ENCODE measurements at regions not wholly inside any gene's neighbourhood (a gene's known extent, or its start where the extent isn't known, plus 50 kb on each side); places are given as distances from the start of the nearest gene placed in this dataset.

GRCh38 chr6:21469213-21469612, 124.3 kb upstream of the SOX4 start:
- peaks cover 2% of the 10 kb centered on the region for H3K27me3 Mint-ChIP-seq (ENCODE audit: insufficient read depth)
- peaks cover 7% of the 10 kb centered on the region for H3K9me3 ChIP-seq (ENCODE audit: control insufficient read depth, low read length)
- H3K36me3 Mint-ChIP-seq (ENCODE audit: low read depth): no peaks in the 10 kb centered on the region
- H3K4me1 ChIP-seq (ENCODE audit: control insufficient read depth, insufficient read depth, low read length): peaks cover 5% of the 10 kb centered on the region
- no peaks in the 10 kb centered on the region for H3K36me3 ChIP-seq (ENCODE audit: control insufficient read depth, insufficient read depth, low read length)
- no peak overlapping the region for H3K4me3 ChIP-seq (ENCODE audit: low read length)
- no peak overlapping the region for H3K27ac Mint-ChIP-seq
- peaks cover 11% of the 10 kb centered on the region for H3K9me3 Mint-ChIP-seq
- no peak overlapping the region for H3K27ac ChIP-seq (ENCODE audit: low read depth, low read length)
- no peaks in the 10 kb centered on the region for H3K27me3 ChIP-seq (ENCODE audit: control insufficient read depth, insufficient read depth, low read length, poor library complexity, severe bottlenecking)
- DNase-seq: no peak
- 97 to 100% methylated on average over 3 of the region's 3 CpGs for WGBS, 2 experiments (ENCODE audit: insufficient coverage in 1 of 2, insufficient read length in 1 of 2)
- no peak overlapping the region for H3K9ac ChIP-seq (ENCODE audit: extremely low read depth, low read length, poor library complexity, severe bottlenecking)
- peaks cover 20% of the 10 kb centered on the region for H3K4me1 Mint-ChIP-seq
- H3K4me3 Mint-ChIP-seq: no peak overlapping the region
- TF ChIP-seq, protein P1, sequence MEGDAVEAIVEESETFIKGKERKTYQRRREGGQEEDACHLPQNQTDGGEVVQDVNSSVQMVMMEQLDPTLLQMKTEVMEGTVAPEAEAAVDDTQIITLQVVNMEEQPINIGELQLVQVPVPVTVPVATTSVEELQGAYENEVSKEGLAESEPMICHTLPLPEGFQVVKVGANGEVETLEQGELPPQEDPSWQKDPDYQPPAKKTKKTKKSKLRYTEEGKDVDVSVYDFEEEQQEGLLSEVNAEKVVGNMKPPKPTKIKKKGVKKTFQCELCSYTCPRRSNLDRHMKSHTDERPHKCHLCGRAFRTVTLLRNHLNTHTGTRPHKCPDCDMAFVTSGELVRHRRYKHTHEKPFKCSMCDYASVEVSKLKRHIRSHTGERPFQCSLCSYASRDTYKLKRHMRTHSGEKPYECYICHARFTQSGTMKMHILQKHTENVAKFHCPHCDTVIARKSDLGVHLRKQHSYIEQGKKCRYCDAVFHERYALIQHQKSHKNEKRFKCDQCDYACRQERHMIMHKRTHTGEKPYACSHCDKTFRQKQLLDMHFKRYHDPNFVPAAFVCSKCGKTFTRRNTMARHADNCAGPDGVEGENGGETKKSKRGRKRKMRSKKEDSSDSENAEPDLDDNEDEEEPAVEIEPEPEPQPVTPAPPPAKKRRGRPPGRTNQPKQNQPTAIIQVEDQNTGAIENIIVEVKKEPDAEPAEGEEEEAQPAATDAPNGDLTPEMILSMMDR (conservative IDR thresholded peaks at IDR 0.05): no peak

DNA sequence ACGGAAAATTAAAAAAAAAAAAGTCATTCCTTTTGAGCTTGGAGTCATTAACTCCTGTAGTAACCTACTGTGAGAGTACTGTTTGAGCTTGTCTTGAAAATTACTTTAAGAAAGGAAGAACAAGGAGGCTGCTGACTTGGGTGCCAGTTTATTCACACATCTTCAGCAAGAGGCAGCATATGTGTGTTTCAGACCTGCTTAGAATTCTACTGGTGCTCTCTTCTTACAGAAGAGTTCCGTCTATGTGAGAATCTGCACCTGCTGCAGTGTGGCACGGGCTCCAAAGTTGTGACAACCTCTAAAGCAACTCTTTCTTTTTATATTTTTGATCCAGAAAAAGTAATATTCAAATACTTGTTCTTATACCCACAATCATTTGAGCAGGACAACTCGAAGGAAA, 117.4 kb upstream of the SOX4 start:
- no peak overlapping the region for H3K27ac ChIP-seq (ENCODE audit: low read depth, low read length)
- TF ChIP-seq, protein P1 (conservative IDR thresholded peaks at IDR 0.05): no peak
- no peak overlapping the region for H3K4me3 ChIP-seq (ENCODE audit: low read length)
- no peak overlapping the region for H3K9ac ChIP-seq (ENCODE audit: extremely low read depth, low read length, poor library complexity, severe bottlenecking)
- H3K27me3 ChIP-seq (ENCODE audit: control insufficient read depth, insufficient read depth, low read length, poor library complexity, severe bottlenecking): no peaks in the 10 kb centered on the region
- Mint-ChIP-seq H3K4me1 (peaks cover 28% of the 10 kb centered on the region), H3K4me3 (no peak overlapping the region), H3K36me3 (ENCODE audit: low read depth) (no peaks in the 10 kb centered on the region), H3K9me3 (no peaks in the 10 kb centered on the region), H3K27me3 (ENCODE audit: insufficient read depth) (peaks cover 12% of the 10 kb centered on the region), H3K27ac (no peak overlapping the region)
- DNase-seq: no peak
- H3K4me1 ChIP-seq (ENCODE audit: control insufficient read depth, insufficient read depth, low read length): no peaks in the 10 kb centered on the region
- H3K36me3 ChIP-seq (ENCODE audit: control insufficient read depth, insufficient read depth, low read length): no peaks in the 10 kb centered on the region
- peaks cover 7% of the 10 kb centered on the region for H3K9me3 ChIP-seq (ENCODE audit: control insufficient read depth, low read length)
- WGBS, 2 experiments (ENCODE audit: insufficient coverage in 1 of 2, insufficient read length in 1 of 2): 58 to 61% methylated on average over 4 of the region's 4 CpGs

- Mint-ChIP-seq H3K4me1 (peaks cover 24% of the 10 kb centered on the region), H3K36me3 (ENCODE audit: low read depth) (no peaks in the 10 kb centered on the region)
Measured at GRCh38 chr6:21478411-21478810, 115.1 kb upstream of the SOX4 start.

More at GRCh38 chr6:21478411-21478810, 115.1 kb upstream of the SOX4 start:
- no peaks in the 10 kb centered on the region for H3K9me3 Mint-ChIP-seq
- Histone ChIP-seq H3K27ac (ENCODE audit: low read depth, low read length) (no peak overlapping the region), H3K36me3 (ENCODE audit: control insufficient read depth, insufficient read depth, low read length) (no peaks in the 10 kb centered on the region), H3K9ac (ENCODE audit: extremely low read depth, low read length, poor library complexity, severe bottlenecking) (no peak overlapping the region), H3K27me3 (ENCODE audit: control insufficient read depth, insufficient read depth, low read length, poor library complexity, severe bottlenecking) (no peaks in the 10 kb centered on the region), H3K4me3 (ENCODE audit: low read length) (no peak overlapping the region), H3K9me3 (ENCODE audit: control insufficient read depth, low read length) (no peaks in the 10 kb centered on the region), H3K4me1 (ENCODE audit: control insufficient read depth, insufficient read depth, low read length) (no peaks in the 10 kb centered on the region)
- H3K4me3 Mint-ChIP-seq: no peak overlapping the region
- peaks cover 14% of the 10 kb centered on the region for H3K27me3 Mint-ChIP-seq (ENCODE audit: insufficient read depth)
- 100% methylated on average over 1 of the region's 2 CpGs; no CpG with 5 or more reads in 1 of the 2 experiments for WGBS, 2 experiments (ENCODE audit: insufficient coverage in 1 of 2, insufficient read length in 1 of 2)
- no peak overlapping the region for H3K27ac Mint-ChIP-seq
- no peak for DNase-seq
- TF ChIP-seq, protein P1 (conservative IDR thresholded peaks at IDR 0.05): no peak

Measured in endodermal cell (in vitro differentiated cells).